Central memory CD8-positive, alpha-beta T cell (primary cell): ENCODE measurements at regions not wholly inside any gene's neighbourhood (a gene's known extent, or its start where the extent isn't known, plus 50 kb on each side); places are given as distances from the start of the nearest gene placed in this dataset.

Experiments used
- ATAC-seq: fragments of 150-1000 bp; cut with Tn5 transposase; replicated peaks from 2 replicates; pipeline ENCODE4 v1.10.0; 2022; ENCODE audit warnings: mild to moderate bottlenecking, moderate FRiP score, moderate number of reproducible peaks; ENCODE audit not compliant: poor library complexity, severe bottlenecking; ENCODE audit errors: extremely low read depth
- DNase-seq, 2 donors: peaks; one replicate each; pipeline ENCODE4 v3.0.0; 2021; ENCODE audit warnings: low spot score in 2 of 2
- H3K27ac Mint-ChIP-seq: one replicate; pipeline ENCODE4 v1.8.0; 2022; ENCODE audit warnings: low read depth, mild to moderate bottlenecking, moderate library complexity, mixed read lengths
- H3K27me3 Mint-ChIP-seq: one replicate; pipeline ENCODE4 v1.8.0; 2022; ENCODE audit warnings: mixed read lengths
- H3K36me3 Mint-ChIP-seq: one replicate; pipeline ENCODE4 v1.8.0; 2022; ENCODE audit warnings: mild to moderate bottlenecking, moderate library complexity, mixed read lengths; ENCODE audit not compliant: insufficient read depth
- H3K4me1 Mint-ChIP-seq: one replicate; pipeline ENCODE4 v1.8.0; 2022; ENCODE audit warnings: mixed read lengths
- H3K4me3 Mint-ChIP-seq: one replicate; pipeline ENCODE4 v1.8.0; 2022; ENCODE audit warnings: mild to moderate bottlenecking, moderate library complexity, mixed read lengths
- H3K9me3 Mint-ChIP-seq: one replicate; pipeline ENCODE4 v1.8.0; 2022; ENCODE audit warnings: mixed read lengths

GRCh38 chr2:33784488-33784887 is 185.4 kb upstream of the FAM98A start:
- DNase-seq (no peak), ATAC-seq (no peak)
- Mint-ChIP-seq H3K27me3 (peaks cover 9% of the 10 kb centered on the region), H3K36me3 (no peaks in the 10 kb centered on the region), H3K4me3 (no peak overlapping the region), H3K27ac (no peak overlapping the region), H3K4me1 (no peaks in the 10 kb centered on the region), H3K9me3 (no peaks in the 10 kb centered on the region)

DNA sequence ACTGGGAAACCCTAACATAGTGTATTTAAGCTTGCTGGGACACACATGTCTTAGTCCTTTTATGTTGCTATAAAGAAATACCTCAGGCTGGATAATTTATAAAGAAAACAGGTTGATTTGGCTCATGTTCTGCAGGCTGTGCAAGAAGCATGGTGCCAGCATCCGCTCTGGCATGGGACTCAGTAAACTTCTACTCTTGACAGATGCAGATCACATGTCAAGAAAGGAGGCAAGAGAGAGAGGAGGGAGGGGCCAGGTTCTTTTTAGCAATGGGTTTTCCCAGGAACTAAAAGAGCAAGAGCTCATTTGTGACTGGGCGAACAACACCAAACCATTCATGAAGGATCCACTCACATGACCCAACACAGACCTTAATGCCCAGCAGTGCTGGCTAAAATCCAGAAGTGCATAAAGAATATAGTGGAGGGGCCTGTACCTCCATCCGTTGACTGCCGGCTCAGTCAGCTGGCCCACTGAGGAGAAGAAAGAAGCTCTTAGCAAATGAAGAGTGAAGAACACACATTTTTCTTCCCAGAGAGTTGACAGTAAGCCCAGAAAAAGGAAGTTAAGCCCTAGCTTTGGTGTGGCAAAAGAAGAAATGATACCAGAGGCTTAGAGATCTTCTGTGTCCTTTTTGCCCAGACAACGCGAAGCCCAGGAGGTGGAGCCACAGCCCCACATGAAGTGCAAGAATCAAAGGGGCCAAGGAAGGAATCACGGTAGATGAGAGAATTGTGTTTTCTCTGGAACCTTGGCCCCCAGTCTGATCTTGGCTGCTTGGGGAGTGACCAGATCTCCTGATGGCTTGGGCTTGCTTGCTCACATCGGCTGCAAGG is 183.5 kb upstream of the FAM98A start:
- Mint-ChIP-seq H3K27ac (no peak overlapping the region), H3K36me3 (no peaks in the 10 kb centered on the region), H3K4me1 (no peaks in the 10 kb centered on the region), H3K9me3 (no peaks in the 10 kb centered on the region), H3K27me3 (peaks cover 9% of the 10 kb centered on the region), H3K4me3 (no peak overlapping the region)
- ATAC-seq (no peak), DNase-seq (no peak)

- Mint-ChIP-seq H3K27me3 (no peaks in the 10 kb centered on the region), H3K36me3 (no peaks in the 10 kb centered on the region), H3K9me3 (no peaks in the 10 kb centered on the region), H3K27ac (no peak overlapping the region), H3K4me1 (no peaks in the 10 kb centered on the region), H3K4me3 (no peak overlapping the region)
- no peak for DNase-seq
- ATAC-seq = no peak
Observed at GRCh38 chr2:33777786-33778185, 178.7 kb upstream of the FAM98A start.

DNA sequence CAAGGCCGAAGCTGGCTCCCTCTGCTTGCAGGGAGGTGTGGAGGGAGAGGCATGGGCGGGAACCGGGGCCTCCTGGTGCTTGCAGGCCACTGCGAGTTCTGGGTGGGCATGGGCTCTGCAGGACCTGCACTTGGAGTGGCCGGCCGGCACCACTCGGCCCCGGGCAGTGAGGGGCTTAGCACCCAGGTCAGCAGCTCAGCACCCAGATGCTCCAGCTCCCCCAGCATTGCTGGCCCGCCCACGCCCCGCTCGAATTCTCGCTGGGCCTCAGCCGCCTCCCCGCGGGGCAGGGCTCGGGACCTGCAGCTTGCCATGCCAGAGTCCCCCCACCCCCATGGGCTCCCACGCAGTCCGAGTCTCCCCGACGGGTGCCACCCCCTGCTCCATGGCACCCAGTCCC is 176.2 kb upstream of the FAM98A start:
- H3K4me3 Mint-ChIP-seq = no peak overlapping the region
- ATAC-seq (no peak), DNase-seq (no peak)
- H3K27me3 Mint-ChIP-seq = no peaks in the 10 kb centered on the region
- no peaks in the 10 kb centered on the region for H3K9me3 Mint-ChIP-seq
- no peaks in the 10 kb centered on the region for H3K4me1 Mint-ChIP-seq
- no peak overlapping the region for H3K27ac Mint-ChIP-seq
- H3K36me3 Mint-ChIP-seq = no peaks in the 10 kb centered on the region

DNA sequence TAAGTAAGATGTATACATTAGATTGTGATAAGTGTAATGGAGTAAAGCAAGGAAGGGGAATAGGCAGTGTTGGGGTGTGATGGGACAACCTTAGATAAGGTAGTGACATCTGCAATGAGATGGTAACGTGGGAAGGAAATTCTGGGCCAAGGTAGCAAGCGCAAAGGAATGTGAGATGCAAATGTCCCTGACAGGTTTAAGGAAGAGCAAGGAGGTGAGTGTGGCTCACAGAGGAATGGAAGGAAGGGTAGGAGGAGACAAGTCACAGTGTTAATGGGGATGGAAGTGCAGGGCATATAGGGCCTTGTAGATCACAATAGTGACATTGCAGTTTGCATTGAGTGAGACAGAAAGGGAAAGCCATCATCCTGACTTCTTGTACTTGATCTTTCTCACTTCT is 170.9 kb upstream of the FAM98A start:
- no peaks in the 10 kb centered on the region for H3K9me3 Mint-ChIP-seq
- H3K27ac Mint-ChIP-seq = no peak overlapping the region
- ATAC-seq (no peak), DNase-seq (no peak)
- no peak overlapping the region for H3K4me3 Mint-ChIP-seq
- no peaks in the 10 kb centered on the region for H3K4me1 Mint-ChIP-seq
- no peaks in the 10 kb centered on the region for H3K27me3 Mint-ChIP-seq
- no peaks in the 10 kb centered on the region for H3K36me3 Mint-ChIP-seq

- ATAC-seq (no peak), DNase-seq (no peak)
- Mint-ChIP-seq H3K9me3 (no peaks in the 10 kb centered on the region), H3K36me3 (no peaks in the 10 kb centered on the region), H3K4me1 (no peaks in the 10 kb centered on the region), H3K27me3 (no peaks in the 10 kb centered on the region), H3K4me3 (no peak overlapping the region), H3K27ac (no peak overlapping the region)
Observed at GRCh38 chr2:33766175-33766574, 167.1 kb upstream of the FAM98A start.

DNA sequence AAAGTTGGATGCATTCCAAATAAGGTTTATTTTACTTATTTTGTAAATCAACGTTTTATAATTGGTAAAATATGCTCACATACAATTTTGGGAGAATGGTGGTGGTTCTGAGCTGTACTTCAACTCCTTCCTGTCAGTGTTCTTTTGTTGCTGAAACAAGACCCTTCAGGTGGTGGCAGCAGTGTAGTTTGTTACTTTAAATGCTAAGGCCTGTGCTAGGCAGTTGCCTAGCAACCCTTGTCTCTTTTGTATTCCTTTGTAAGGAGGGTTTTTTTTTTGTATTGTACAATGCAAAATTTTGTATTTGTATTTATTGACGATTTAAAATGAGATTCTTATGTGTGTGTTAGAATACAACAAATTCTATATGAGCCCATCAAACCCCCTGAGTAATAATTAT is 166.0 kb upstream of the FAM98A start:
- H3K4me3 Mint-ChIP-seq = no peak overlapping the region

DNA sequence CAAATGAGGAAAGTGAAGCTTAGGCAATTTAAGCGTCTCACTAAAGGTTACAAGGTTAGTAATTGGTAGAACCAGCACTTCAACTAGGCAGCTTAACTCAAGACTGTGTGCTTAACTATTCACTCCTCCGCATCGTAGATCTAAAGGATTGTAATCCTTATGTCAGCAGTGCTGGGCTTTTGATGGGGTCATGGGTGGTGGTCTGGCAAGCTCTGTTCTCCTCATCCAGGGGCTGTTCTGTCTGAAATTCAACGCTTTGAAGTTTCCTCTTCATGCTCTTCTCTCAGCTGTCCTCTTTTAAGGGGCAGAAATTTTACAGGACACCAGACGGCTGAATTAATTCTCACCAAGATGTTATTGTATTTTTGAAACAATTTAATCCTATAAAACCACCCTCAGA is 165.5 kb upstream of the FAM98A start:
- ATAC-seq = no peak
- H3K9me3 Mint-ChIP-seq = no peaks in the 10 kb centered on the region

More for the DNA sequence above, 166.0 kb upstream of the FAM98A start:
- Mint-ChIP-seq H3K36me3 (no peaks in the 10 kb centered on the region), H3K9me3 (no peaks in the 10 kb centered on the region), H3K27me3 (no peaks in the 10 kb centered on the region), H3K4me1 (no peaks in the 10 kb centered on the region), H3K27ac (no peak overlapping the region)
- ATAC-seq = no peak
- no peak for DNase-seq

DNA sequence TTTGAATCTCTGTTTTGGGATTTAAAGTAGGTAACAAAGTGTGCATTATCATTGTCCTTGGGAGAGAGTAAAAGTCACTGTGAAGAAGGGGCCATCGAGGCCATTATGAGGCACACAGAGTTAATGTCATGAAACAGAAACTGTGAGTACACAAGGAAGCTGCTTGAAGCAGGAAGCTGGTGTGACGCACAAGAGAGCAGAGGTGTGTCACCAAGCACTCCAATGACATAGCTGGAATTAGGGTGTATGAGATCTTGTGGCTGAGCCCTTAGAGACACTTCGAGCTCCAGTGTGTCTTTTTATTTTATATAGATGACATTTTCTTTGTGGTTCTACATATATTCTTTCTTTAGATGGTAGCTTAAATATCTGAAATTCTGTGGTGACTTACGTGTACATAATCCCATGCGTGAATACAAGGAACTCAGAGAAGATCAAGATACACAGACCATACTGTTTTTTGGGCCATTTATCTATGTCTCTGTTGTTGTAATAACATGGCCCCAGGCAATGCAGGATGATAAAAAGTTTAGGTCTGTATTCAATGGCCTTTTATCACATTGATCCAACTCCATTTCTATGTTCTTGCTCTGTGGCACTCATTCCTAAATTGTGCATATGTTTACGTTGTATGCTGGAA is 164.7 kb upstream of the FAM98A start:
- Mint-ChIP-seq H3K36me3 (no peaks in the 10 kb centered on the region), H3K9me3 (peaks cover 5% of the 10 kb centered on the region), H3K4me1 (no peaks in the 10 kb centered on the region), H3K27ac (no peak overlapping the region), H3K27me3 (no peaks in the 10 kb centered on the region), H3K4me3 (no peak overlapping the region)
- no peak for DNase-seq
- ATAC-seq = no peak

More for the DNA sequence above, 165.5 kb upstream of the FAM98A start:
- Mint-ChIP-seq H3K4me3 (no peak overlapping the region), H3K36me3 (no peaks in the 10 kb centered on the region), H3K27ac (no peak overlapping the region), H3K4me1 (no peaks in the 10 kb centered on the region), H3K27me3 (no peaks in the 10 kb centered on the region)
- DNase-seq = no peak

GRCh38 chr2:33762636-33763035 is 163.5 kb upstream of the FAM98A start:
- no peak overlapping the region for H3K4me3 Mint-ChIP-seq
- H3K27ac Mint-ChIP-seq = no peak overlapping the region
- no peaks in the 10 kb centered on the region for H3K4me1 Mint-ChIP-seq
- peaks cover 6% of the 10 kb centered on the region for H3K9me3 Mint-ChIP-seq
- H3K27me3 Mint-ChIP-seq = no peaks in the 10 kb centered on the region
- H3K36me3 Mint-ChIP-seq = no peaks in the 10 kb centered on the region
- DNase-seq (no peak), ATAC-seq (no peak)

DNA sequence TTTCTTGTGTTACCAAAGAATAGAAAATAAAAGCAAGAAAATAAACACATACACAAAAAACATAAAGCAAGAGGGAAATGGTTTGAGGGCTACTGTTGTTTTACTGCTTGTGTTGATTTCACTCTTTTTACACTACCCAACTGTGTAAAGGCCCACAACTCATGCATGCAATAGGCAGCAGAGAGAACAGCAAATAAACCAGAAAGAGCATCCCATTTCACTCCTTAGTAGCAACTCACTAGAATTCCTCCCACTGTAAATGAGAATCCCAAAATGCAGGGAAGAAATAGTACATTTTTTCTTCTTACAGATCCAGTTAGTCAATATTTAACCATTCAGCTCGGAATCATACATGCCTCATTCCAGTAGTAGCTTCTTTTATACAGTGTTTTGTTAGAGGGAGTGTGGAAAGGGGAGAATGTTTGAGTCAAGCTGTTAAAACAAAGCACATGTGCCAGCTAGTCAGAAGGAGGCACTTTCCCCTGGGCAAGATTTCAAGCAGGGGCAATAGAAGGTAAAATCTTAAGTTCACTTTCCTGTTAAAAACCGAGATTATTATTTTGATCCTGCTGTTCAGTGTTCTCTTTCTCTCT is 147.2 kb upstream of the FAM98A start:
- ATAC-seq = no peak
- Mint-ChIP-seq H3K4me1 (no peaks in the 10 kb centered on the region), H3K36me3 (no peaks in the 10 kb centered on the region), H3K27ac (no peak overlapping the region), H3K27me3 (peaks cover 29% of the 10 kb centered on the region), H3K4me3 (no peak overlapping the region), H3K9me3 (no peaks in the 10 kb centered on the region)
- no peak for DNase-seq

DNA sequence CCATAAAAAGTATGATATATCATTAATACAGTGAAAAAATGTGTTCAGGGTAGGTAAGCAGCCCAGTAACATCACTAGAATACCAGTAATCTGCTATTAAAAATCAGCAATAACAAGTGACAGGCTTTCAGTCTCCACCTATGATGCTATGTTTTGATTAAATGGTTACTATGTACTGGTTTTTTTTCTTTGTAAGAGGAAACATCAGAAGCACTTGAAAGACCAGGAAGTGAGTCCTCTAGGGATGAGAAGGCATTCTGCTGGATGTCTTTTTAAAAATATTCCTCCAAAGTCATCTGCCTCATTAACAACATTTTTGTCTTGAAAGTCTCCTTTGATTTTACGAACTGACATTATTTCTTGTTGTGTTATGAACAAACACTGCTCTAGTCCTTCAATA is 136.0 kb upstream of the FAM98A start:
- ATAC-seq (no peak), DNase-seq (no peak)
- no peaks in the 10 kb centered on the region for H3K9me3 Mint-ChIP-seq
- no peak overlapping the region for H3K4me3 Mint-ChIP-seq
- H3K27me3 Mint-ChIP-seq = no peaks in the 10 kb centered on the region
- H3K36me3 Mint-ChIP-seq = no peaks in the 10 kb centered on the region
- no peaks in the 10 kb centered on the region for H3K4me1 Mint-ChIP-seq
- H3K27ac Mint-ChIP-seq = no peak overlapping the region

DNA sequence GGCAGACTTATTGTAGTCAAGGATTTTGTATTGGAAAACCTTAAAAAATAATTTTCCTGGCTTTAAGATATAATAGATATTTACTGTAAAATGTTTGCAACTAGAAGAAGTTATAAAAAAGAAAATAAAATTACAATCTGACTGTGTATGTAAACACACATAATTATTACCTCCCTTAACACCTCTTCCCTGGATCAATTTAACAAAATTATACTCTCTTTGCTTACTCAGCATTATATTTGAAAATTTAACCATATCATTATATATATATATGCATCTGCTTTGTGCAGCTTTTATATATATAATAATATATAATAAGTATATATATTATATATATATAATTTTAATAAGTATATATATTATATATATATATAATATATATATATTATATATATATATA is 131.7 kb upstream of the FAM98A start:
- Mint-ChIP-seq H3K27ac (no peak overlapping the region), H3K27me3 (no peaks in the 10 kb centered on the region), H3K36me3 (no peaks in the 10 kb centered on the region), H3K9me3 (no peaks in the 10 kb centered on the region), H3K4me3 (no peak overlapping the region), H3K4me1 (peaks cover 5% of the 10 kb centered on the region)
- ATAC-seq (no peak), DNase-seq (no peak)
